MM.1S (cell line): ENCODE measurements at regions not wholly inside any gene's neighbourhood (a gene's known extent, or its start where the extent isn't known, plus 50 kb on each side); places are given as distances from the start of the nearest gene placed in this dataset.

Source experiments
- DNase-seq: peaks from one replicate; pipeline ENCODE4 v3.0.0-alpha.2; 2015
- H2AFZ ChIP-seq: fragments of 300-600 bp; sonication (generic); 2 replicates; pipeline ENCODE4 v1.6.0; 2016; ENCODE audit warnings: antibody characterized with exemption, low read length
- H3F3A ChIP-seq: fragments of 300-600 bp; sonication (generic); 2 replicates; pipeline ENCODE4 v1.6.1; 2016; ENCODE audit warnings: mild to moderate bottlenecking, antibody characterized with exemption, low read length, moderate library complexity, mixed read lengths; ENCODE audit not compliant: insufficient read depth
- H3K27ac ChIP-seq: fragments of 300-600 bp; sonication (generic); 2 replicates; pipeline ENCODE4 v1.5.1; 2016; ENCODE audit warnings: mild to moderate bottlenecking, low read length
- H3K27me3 ChIP-seq: fragments of 300-600 bp; sonication (generic); replicated peaks from 2 replicates; pipeline ENCODE4 v1.6.0; 2016; ENCODE audit warnings: low read length; ENCODE audit not compliant: insufficient read depth
- H3K36me3 ChIP-seq: fragments of 300-600 bp; sonication (generic); replicated peaks from 2 replicates; pipeline ENCODE4 v1.6.1; 2016; ENCODE audit warnings: mild to moderate bottlenecking, low read length, mixed read lengths; ENCODE audit not compliant: insufficient read depth
- H3K4me1 ChIP-seq: fragments of 300-600 bp; sonication (generic); 2 replicates; pipeline ENCODE4 v1.6.1; 2016; ENCODE audit warnings: low read length, mixed read lengths
- H3K4me2 ChIP-seq: fragments of 300-600 bp; sonication (generic); 2 replicates; pipeline ENCODE4 v1.6.0; 2016; ENCODE audit warnings: low read depth, low read length
- H3K4me3 ChIP-seq: fragments of 300-600 bp; sonication (generic); 2 replicates; pipeline ENCODE4 v1.5.1; 2016; ENCODE audit warnings: low read length, mixed read lengths
- H3K79me2 ChIP-seq: fragments of 300-600 bp; sonication (generic); 2 replicates; pipeline ENCODE4 v1.6.1; 2016; ENCODE audit warnings: mixed run types, low read length, mixed read lengths
- H3K9ac ChIP-seq: fragments of 300-600 bp; sonication (generic); 2 replicates; pipeline ENCODE4 v1.6.1; 2016; ENCODE audit warnings: low read length, mixed read lengths
- H3K9me2 ChIP-seq: fragments of 300-600 bp; sonication (generic); replicated peaks from 2 replicates; pipeline ENCODE4 v1.6.1; 2016; ENCODE audit warnings: mild to moderate bottlenecking, low read length, mixed read lengths; ENCODE audit not compliant: insufficient read depth
- H3K9me3 ChIP-seq: fragments of 300-600 bp; sonication (generic); replicated peaks from 2 replicates; pipeline ENCODE4 v1.6.1; 2016; ENCODE audit warnings: mild to moderate bottlenecking, low read length, mixed read lengths; ENCODE audit not compliant: insufficient read depth
- H4K20me1 ChIP-seq: fragments of 300-600 bp; sonication (generic); 2 replicates; pipeline ENCODE4 v1.6.1; 2016; ENCODE audit warnings: mild to moderate bottlenecking, low read length, moderate library complexity, mixed read lengths; ENCODE audit not compliant: insufficient read depth
- EZH2 ChIP-seq: fragments of 300-600 bp; sonication (generic); optimal IDR thresholded peaks from 2 replicates; pipeline ENCODE3; 2017; ENCODE audit warnings: low read depth, mild to moderate bottlenecking, antibody characterized with exemption, low read length, mixed read lengths
- EZH2phosphoT487 ChIP-seq: fragments of 300-600 bp; sonication (generic); IDR thresholded peaks from 2 replicates; pipeline ENCODE4 v1.6.1; 2018; ENCODE audit warnings: antibody characterized with exemption, low read length
- TF ChIP-seq, protein P1 (sequence below): fragments of 300-600 bp; sonication (generic); IDR thresholded peaks from 2 replicates; pipeline ENCODE4 v1.5.1; 2016; ENCODE audit warnings: antibody characterized with exemption, low read length, mixed read lengths

DNA sequence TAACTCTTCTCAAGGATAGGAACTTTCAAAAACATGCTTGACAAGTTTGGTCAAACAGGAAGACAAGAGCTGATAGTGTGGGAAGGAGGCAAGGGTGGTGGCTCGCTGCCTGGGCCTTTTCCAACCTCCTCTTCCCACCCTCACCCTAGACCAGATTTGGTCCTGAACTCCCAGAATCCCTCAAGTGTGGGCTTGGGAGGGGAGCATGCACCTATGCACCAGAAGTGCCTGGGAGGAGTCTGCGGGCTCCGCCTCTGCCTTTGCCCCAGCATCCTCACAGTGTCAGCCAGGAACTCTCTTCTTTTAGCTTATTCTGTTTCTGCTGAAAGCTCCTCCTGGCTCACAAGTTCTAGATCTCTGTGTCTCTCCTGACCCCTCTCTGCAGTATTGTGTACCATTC lies 126.2 kb upstream of the MRPS22 start:
- no peak overlapping the region for H3K27ac ChIP-seq
- H3F3A ChIP-seq = no peaks in the 10 kb centered on the region
- no peaks in the 10 kb centered on the region for H3K4me1 ChIP-seq
- TF ChIP-seq, protein P1, sequence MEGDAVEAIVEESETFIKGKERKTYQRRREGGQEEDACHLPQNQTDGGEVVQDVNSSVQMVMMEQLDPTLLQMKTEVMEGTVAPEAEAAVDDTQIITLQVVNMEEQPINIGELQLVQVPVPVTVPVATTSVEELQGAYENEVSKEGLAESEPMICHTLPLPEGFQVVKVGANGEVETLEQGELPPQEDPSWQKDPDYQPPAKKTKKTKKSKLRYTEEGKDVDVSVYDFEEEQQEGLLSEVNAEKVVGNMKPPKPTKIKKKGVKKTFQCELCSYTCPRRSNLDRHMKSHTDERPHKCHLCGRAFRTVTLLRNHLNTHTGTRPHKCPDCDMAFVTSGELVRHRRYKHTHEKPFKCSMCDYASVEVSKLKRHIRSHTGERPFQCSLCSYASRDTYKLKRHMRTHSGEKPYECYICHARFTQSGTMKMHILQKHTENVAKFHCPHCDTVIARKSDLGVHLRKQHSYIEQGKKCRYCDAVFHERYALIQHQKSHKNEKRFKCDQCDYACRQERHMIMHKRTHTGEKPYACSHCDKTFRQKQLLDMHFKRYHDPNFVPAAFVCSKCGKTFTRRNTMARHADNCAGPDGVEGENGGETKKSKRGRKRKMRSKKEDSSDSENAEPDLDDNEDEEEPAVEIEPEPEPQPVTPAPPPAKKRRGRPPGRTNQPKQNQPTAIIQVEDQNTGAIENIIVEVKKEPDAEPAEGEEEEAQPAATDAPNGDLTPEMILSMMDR = no peak
- TF ChIP-seq EZH2phosphoT487 = no peak
- TF ChIP-seq EZH2 = no peak
- H3K9ac ChIP-seq = no peak overlapping the region
- H3K79me2 ChIP-seq = no peaks in the 10 kb centered on the region
- H3K9me2 ChIP-seq = no peaks in the 10 kb centered on the region
- no peak for DNase-seq
- H2AFZ ChIP-seq = no peak overlapping the region
- H3K27me3 ChIP-seq = no peaks in the 10 kb centered on the region
- no peak overlapping the region for H3K4me3 ChIP-seq
- H4K20me1 ChIP-seq = no peaks in the 10 kb centered on the region
- H3K4me2 ChIP-seq = no peak overlapping the region
- H3K9me3 ChIP-seq = no peaks in the 10 kb centered on the region
- no peaks in the 10 kb centered on the region for H3K36me3 ChIP-seq

DNA sequence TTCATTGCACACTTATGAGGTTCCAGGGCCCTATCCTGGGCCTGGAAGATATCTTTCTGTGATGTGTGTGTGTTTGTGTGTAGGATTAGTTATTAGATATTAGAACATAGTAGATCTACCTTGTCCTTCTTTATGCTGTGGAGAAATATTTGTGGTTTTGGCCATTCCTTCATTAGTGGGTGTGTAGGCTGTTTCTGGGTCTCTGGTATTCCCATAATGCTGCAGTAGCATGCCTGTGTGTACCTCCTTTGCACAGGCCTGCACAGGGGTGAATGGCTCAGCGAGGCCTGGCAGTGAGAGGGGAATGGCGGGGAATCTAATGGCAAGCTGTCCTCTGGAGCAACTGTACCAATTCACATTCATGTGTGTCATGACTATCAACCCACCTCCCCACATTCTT lies 125.8 kb upstream of the MRPS22 start:
- Histone ChIP-seq H2AFZ (no peak overlapping the region), H3K27me3 (no peaks in the 10 kb centered on the region), H3K4me3 (no peak overlapping the region), H4K20me1 (no peaks in the 10 kb centered on the region), H3K4me2 (no peak overlapping the region), H3F3A (no peaks in the 10 kb centered on the region), H3K36me3 (no peaks in the 10 kb centered on the region), H3K4me1 (no peaks in the 10 kb centered on the region), H3K9ac (no peak overlapping the region), H3K9me2 (no peaks in the 10 kb centered on the region), H3K79me2 (no peaks in the 10 kb centered on the region), H3K27ac (no peak overlapping the region), H3K9me3 (no peaks in the 10 kb centered on the region)
- no peak for DNase-seq
- TF ChIP-seq, protein P1 = no peak

DNA sequence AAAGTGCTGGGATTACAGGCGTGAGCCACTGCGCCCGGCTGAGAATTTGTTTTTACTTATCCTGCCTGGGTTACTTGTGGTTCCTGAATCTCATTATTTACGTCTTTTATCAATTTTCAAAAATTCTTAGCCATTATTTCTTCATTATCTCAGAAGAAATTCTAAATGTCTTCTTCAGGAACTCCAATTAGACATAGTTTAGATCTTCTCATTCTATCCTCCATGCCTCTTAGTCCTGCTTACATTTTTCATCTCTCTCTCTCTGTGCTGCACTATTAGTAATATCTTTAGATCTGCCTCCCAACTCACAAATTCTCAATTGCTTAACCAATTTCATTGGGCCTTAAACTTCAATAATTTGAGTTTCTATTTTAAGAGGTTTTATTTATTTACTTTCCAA lies 124.4 kb upstream of the MRPS22 start:
- no peaks in the 10 kb centered on the region for H3F3A ChIP-seq
- no peaks in the 10 kb centered on the region for H3K9me3 ChIP-seq
- no peak overlapping the region for H3K4me2 ChIP-seq
- no peak overlapping the region for H3K9ac ChIP-seq
- H3K4me3 ChIP-seq = no peak overlapping the region
- DNase-seq = no peak
- TF ChIP-seq, protein P1 = no peak
- no peak for TF ChIP-seq EZH2phosphoT487
- TF ChIP-seq EZH2 = no peak
- H3K9me2 ChIP-seq = no peaks in the 10 kb centered on the region
- H3K36me3 ChIP-seq = no peaks in the 10 kb centered on the region
- H3K27me3 ChIP-seq = no peaks in the 10 kb centered on the region
- H4K20me1 ChIP-seq = no peaks in the 10 kb centered on the region
- no peak overlapping the region for H2AFZ ChIP-seq
- no peak overlapping the region for H3K27ac ChIP-seq
- no peaks in the 10 kb centered on the region for H3K4me1 ChIP-seq
- H3K79me2 ChIP-seq = no peaks in the 10 kb centered on the region
